Psoas muscle (tissue), 7 donors: ENCODE measurements at regions not wholly inside any gene's neighbourhood (a gene's known extent, or its start where the extent isn't known, plus 50 kb on each side); places are given as distances from the start of the nearest gene placed in this dataset.

Experiments
- ATAC-seq, 4 donors: fragments of 200-7000 bp; cut with Tn5 transposase; one replicate each; pipeline ENCODE4 v1.9.1; 2020; ENCODE audit warnings: moderate library complexity in 3 of 4, mild to moderate bottlenecking in 2 of 4
- DNase-seq, 2 donors: peaks; one replicate each; pipeline ENCODE4 v3.0.0-alpha.2; 2020
- H3K27ac ChIP-seq: fragments of 200-600 bp; one replicate; pipeline ENCODE4 v1.8.0; 2022
- H3K27me3 ChIP-seq, 3 donors: fragments of 200-600 bp in 1 of 3; one replicate each; pipeline versions ENCODE4 v1.6.1 to v1.8.0; 2013 to 2022; ENCODE audit warnings: low read length in 2 of 3, mild to moderate bottlenecking in 2 of 3, moderate library complexity in 1 of 3; ENCODE audit not compliant: insufficient read depth in 3 of 3
- H3K36me3 ChIP-seq, 2 donors: fragments of 200-600 bp in 1 of 2; one replicate each; pipeline versions ENCODE4 v1.6.1 to v1.8.0; 2013 to 2022; ENCODE audit warnings: low read depth in 1 of 2, mild to moderate bottlenecking in 1 of 2, moderate library complexity in 1 of 2; ENCODE audit not compliant: insufficient read depth in 1 of 2
- H3K4me1 ChIP-seq: fragments of 200-600 bp; one replicate; pipeline ENCODE4 v1.8.0; 2022
- H3K4me3 ChIP-seq: fragments of 200-600 bp; one replicate; pipeline ENCODE4 v1.8.0; 2022; ENCODE audit warnings: mild to moderate bottlenecking
- H3K9me3 ChIP-seq: fragments of 200-600 bp; one replicate; pipeline ENCODE4 v1.8.0; 2022
- WGBS, 3 donors: extraction: QIAGEN DNeasy Blood & Tissue Kit; methylation state at CpG; one replicate each; pipeline versions ENCODE4 v1.1.6 to v1.1.7; 2013; 5-methylcytosine and 5-hydroxymethylcytosine counted together
- intact Hi-C, 2 donors: fragments of 100-400 bp; cut with DNase I; formaldehyde crosslinking; loops; one replicate each; pipeline versions ENCODE4 v1.11.0 to v1.14.2; 2022
- TF ChIP-seq, protein P1 (sequence below): fragments of 200-600 bp; IDR thresholded peaks from one replicate; pipeline ENCODE4 v1.8.0; 2022; ENCODE audit warnings: antibody characterized with exemption
- donor health status: healthy with polysubstance abuse.
- donor health status: DM: no; HTN: no; CAD: no; lungs with moderate emphysema.
- donor health status: Bipolar disorder and iron deficiency.
- donor health status: healthy.
- donor health status: DM: yes; HTN: yes; CAD: no.
- donor health status: DM: no; HTN: no; CAD: no.
- donor health status: DM: yes; HTN: yes; CAD: no.

- Histone ChIP-seq H3K36me3 (no peaks in the 10 kb centered on the region), H3K4me3 (no peak overlapping the region), H3K9me3 (no peaks in the 10 kb centered on the region), H3K4me1 (no peaks in the 10 kb centered on the region), H3K27me3 (peaks cover 0 to 5% (median 0%) of the 10 kb centered on the region in 3 donors), H3K27ac (no peak overlapping the region)
- TF ChIP-seq, protein P1, sequence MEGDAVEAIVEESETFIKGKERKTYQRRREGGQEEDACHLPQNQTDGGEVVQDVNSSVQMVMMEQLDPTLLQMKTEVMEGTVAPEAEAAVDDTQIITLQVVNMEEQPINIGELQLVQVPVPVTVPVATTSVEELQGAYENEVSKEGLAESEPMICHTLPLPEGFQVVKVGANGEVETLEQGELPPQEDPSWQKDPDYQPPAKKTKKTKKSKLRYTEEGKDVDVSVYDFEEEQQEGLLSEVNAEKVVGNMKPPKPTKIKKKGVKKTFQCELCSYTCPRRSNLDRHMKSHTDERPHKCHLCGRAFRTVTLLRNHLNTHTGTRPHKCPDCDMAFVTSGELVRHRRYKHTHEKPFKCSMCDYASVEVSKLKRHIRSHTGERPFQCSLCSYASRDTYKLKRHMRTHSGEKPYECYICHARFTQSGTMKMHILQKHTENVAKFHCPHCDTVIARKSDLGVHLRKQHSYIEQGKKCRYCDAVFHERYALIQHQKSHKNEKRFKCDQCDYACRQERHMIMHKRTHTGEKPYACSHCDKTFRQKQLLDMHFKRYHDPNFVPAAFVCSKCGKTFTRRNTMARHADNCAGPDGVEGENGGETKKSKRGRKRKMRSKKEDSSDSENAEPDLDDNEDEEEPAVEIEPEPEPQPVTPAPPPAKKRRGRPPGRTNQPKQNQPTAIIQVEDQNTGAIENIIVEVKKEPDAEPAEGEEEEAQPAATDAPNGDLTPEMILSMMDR = no peak
- DNase-seq = no peak
- intact Hi-C loops = no loop called here
- WGBS, 3 donors = 69 to 78% (median 70%) methylated on average over 4 of the region's 4 CpGs
- ATAC-seq = no peak
Measured at GRCh38 chr1:101333186-101333585, 96.4 kb downstream of the S1PR1 start.

DNA sequence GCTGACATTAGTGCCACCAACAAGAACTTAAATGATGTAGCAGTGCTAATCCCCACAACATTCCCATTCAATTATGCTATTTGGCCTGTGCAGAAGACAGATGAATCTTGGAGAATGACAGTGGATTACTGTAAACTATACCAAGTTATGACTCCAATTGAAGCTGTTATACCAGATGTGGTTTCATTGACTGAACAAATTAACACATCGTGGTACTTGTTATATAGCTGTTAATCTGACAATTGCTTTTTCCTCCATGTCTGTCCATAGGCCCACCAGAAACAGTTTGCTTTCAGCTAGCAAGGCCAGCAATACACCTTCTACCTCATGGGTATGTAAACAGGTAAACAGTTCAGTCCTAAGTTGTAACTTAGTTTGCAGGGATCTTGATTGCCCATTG lies 101.1 kb downstream of the S1PR1 start:
- H3K4me1 ChIP-seq = no peaks in the 10 kb centered on the region
- TF ChIP-seq, protein P1 = no peak
- H3K27me3 ChIP-seq = peaks cover 0 to 5% (median 0%) of the 10 kb centered on the region in 3 donors
- ATAC-seq (no peak), DNase-seq (no peak)
- intact Hi-C loops = no loop called here
- no peak overlapping the region for H3K27ac ChIP-seq
- H3K36me3 ChIP-seq = no peaks in the 10 kb centered on the region
- H3K4me3 ChIP-seq = no peak overlapping the region
- H3K9me3 ChIP-seq = no peaks in the 10 kb centered on the region
- 76 to 89% (median 86%) methylated on average over 1 of the region's 1 CpG for WGBS, 3 donors

- Histone ChIP-seq H3K9me3 (no peaks in the 10 kb centered on the region), H3K27me3 (peaks cover 0 to 5% (median 0%) of the 10 kb centered on the region in 3 donors), H3K36me3 (no peaks in the 10 kb centered on the region), H3K4me3 (no peak overlapping the region), H3K27ac (no peak overlapping the region), H3K4me1 (no peaks in the 10 kb centered on the region)
- DNase-seq (no peak), ATAC-seq (no peak)
- 60 to 67% (median 67%) methylated on average over 5 of the region's 5 CpGs for WGBS, 3 donors
- TF ChIP-seq, protein P1 = no peak
- intact Hi-C loops = no loop called here
Measured at GRCh38 chr1:101338714-101339430, 102.1 kb downstream of the S1PR1 start.

- TF ChIP-seq, protein P1 = no peak
- 73 to 79% (median 75%) methylated on average over 4 of the region's 4 CpGs for WGBS, 3 donors
- no peaks in the 10 kb centered on the region for H3K27me3 ChIP-seq
- no peaks in the 10 kb centered on the region for H3K36me3 ChIP-seq
- H3K4me1 ChIP-seq = no peaks in the 10 kb centered on the region
- ATAC-seq (no peak), DNase-seq (no peak)
- intact Hi-C loops = no loop called here
- H3K4me3 ChIP-seq = no peak overlapping the region
- H3K27ac ChIP-seq = no peak overlapping the region
- no peaks in the 10 kb centered on the region for H3K9me3 ChIP-seq
Measured at GRCh38 chr1:101344745-101345144, 107.9 kb downstream of the S1PR1 start.

DNA sequence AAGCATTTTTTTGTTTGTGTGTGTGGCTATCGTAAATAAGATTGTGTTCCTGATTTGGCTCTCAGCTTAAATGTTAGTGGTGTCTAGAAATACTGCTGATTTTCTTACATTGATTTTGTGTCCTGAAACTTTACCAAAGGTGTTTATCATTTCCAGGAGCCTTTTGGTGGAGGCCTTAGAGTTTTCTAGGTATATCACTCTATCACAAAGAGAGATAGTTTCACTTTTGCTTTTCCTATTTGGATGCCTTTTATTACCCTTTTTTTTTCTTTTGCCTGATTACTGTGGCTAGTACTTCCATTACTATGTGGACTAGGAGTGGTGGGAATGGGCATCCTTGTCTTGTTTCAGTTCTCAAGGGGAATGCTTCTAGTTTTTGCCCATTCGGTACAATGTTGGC lies 109.6 kb downstream of the S1PR1 start:
- no peak for ATAC-seq
- DNase-seq = no peak
- intact Hi-C loops = no loop called here
- Histone ChIP-seq H3K4me1 (no peaks in the 10 kb centered on the region), H3K4me3 (no peak overlapping the region), H3K27me3 (no peaks in the 10 kb centered on the region), H3K36me3 (no peaks in the 10 kb centered on the region), H3K9me3 (no peaks in the 10 kb centered on the region), H3K27ac (no peak overlapping the region)
- TF ChIP-seq, protein P1 = no peak
- 86 to 96% (median 90%) methylated on average over 2 of the region's 2 CpGs for WGBS, 3 donors
